WTC11 (cell line): ENCODE measurements at regions not wholly inside any gene's neighbourhood (a gene's known extent, or its start where the extent isn't known, plus 50 kb on each side); places are given as distances from the start of the nearest gene placed in this dataset.

Experiments
- ATAC-seq: fragments of 200-7000 bp; cut with Tn5 transposase; 2 replicates; pipeline ENCODE4 v1.10.0; 2021; ENCODE audit warnings: mild to moderate bottlenecking, moderate library complexity
- CTCF ChIA-PET: fragments of 300-600 bp; sonication (Branson Sonifier 250); formaldehyde crosslinking; loops from one replicate; lab custom pipeline; 2021; ENCODE audit warnings: antibody characterized with exemption; lab: Charles Lee
- POLR2A ChIA-PET: fragments of 350-600 bp; sonication (Branson Sonifier 250); formaldehyde crosslinking; loops from one replicate; lab custom pipeline; 2021; ENCODE audit warnings: antibody characterized with exemption; lab: Charles Lee
- DNase-seq: peaks from one replicate; pipeline ENCODE4 v3.0.0; 2021; ENCODE audit warnings: low spot score
- H3K27ac Mint-ChIP-seq: 2 replicates; pipeline ENCODE4 v1.8.0; 2021; ENCODE audit warnings: mixed read lengths
- H3K27me3 Mint-ChIP-seq: 2 replicates; pipeline ENCODE4 v1.8.0; 2021; ENCODE audit warnings: low read depth, mild to moderate bottlenecking, moderate library complexity, mixed read lengths
- H3K36me3 Mint-ChIP-seq: 2 replicates; pipeline ENCODE4 v1.8.0; 2021; ENCODE audit warnings: mixed read lengths
- H3K4me1 Mint-ChIP-seq: 2 replicates; pipeline ENCODE4 v1.8.0; 2022; ENCODE audit warnings: mixed read lengths
- H3K4me3 Mint-ChIP-seq: 2 replicates; pipeline ENCODE4 v1.8.0; 2021; ENCODE audit warnings: mild to moderate bottlenecking, moderate library complexity, mixed read lengths
- H3K9me3 Mint-ChIP-seq: 2 replicates; pipeline ENCODE4 v1.8.0; 2021; ENCODE audit warnings: mixed read lengths
- CREB1 ChIP-seq: sonication (generic); formaldehyde crosslinking; IDR thresholded peaks from 2 replicates; pipeline ENCODE4 v1.8.0; 2023; ENCODE audit warnings: mild to moderate bottlenecking, missing genetic modification reagents
- EMX1 ChIP-seq: fragments of 250-450 bp; sonication (Bioruptor Pico); IDR thresholded peaks from 2 replicates; pipeline ENCODE4 v1.8.0; 2021; ENCODE audit warnings: mild to moderate bottlenecking
- IRF2 ChIP-seq: sonication (generic); formaldehyde crosslinking; IDR thresholded peaks from 2 replicates; pipeline ENCODE4 v1.8.0; 2022; ENCODE audit warnings: low read depth, missing genetic modification reagents, borderline replicate concordance
- NFYB ChIP-seq: sonication (generic); formaldehyde crosslinking; conservative IDR thresholded peaks from 2 replicates; pipeline ENCODE4 v1.8.0; 2022; ENCODE audit warnings: low read depth, missing genetic modification reagents
- NR1H2 ChIP-seq: sonication (generic); formaldehyde crosslinking; IDR thresholded peaks from 2 replicates; pipeline ENCODE4 v1.9.0; 2021; ENCODE audit warnings: mild to moderate bottlenecking, moderate library complexity, missing genetic modification reagents
- PRRX2 ChIP-seq: fragments of 250-450 bp; sonication (Bioruptor Pico); IDR thresholded peaks from 2 replicates; pipeline ENCODE4 v1.8.0; 2021; ENCODE audit warnings: mild to moderate bottlenecking
- RELA ChIP-seq: sonication (generic); formaldehyde crosslinking; IDR thresholded peaks from 2 replicates; pipeline ENCODE4 v1.8.1; 2022; ENCODE audit warnings: missing genetic modification reagents, mild to moderate bottlenecking, borderline replicate concordance
- SMAD3 ChIP-seq: sonication (generic); formaldehyde crosslinking; IDR thresholded peaks from 2 replicates; pipeline ENCODE4 v1.8.0; 2022; ENCODE audit warnings: missing genetic modification reagents, mild to moderate bottlenecking, borderline replicate concordance
- SOX15 ChIP-seq: fragments of 250-450 bp; sonication (Bioruptor Pico); IDR thresholded peaks from 2 replicates; pipeline ENCODE4 v1.9.0; 2021; ENCODE audit warnings: mild to moderate bottlenecking
- TP53 ChIP-seq: sonication (generic); formaldehyde crosslinking; IDR thresholded peaks from 2 replicates; pipeline ENCODE4 v1.8.1; 2023; ENCODE audit warnings: mild to moderate bottlenecking, missing genetic modification reagents
- ZNF219 ChIP-seq: sonication (generic); formaldehyde crosslinking; IDR thresholded peaks from 2 replicates; pipeline ENCODE4 v1.8.0; 2023; ENCODE audit warnings: missing genetic modification reagents, mild to moderate bottlenecking, borderline replicate concordance
- ZNF263 ChIP-seq: sonication (generic); formaldehyde crosslinking; IDR thresholded peaks from 2 replicates; pipeline ENCODE4 v1.8.1; 2022; ENCODE audit warnings: low read depth, mild to moderate bottlenecking, moderate library complexity, missing genetic modification reagents
- ZNF423 ChIP-seq: fragments of 250-450 bp; sonication (Bioruptor Pico); IDR thresholded peaks from 2 replicates; pipeline ENCODE4 v2.1.2; 2022; ENCODE audit warnings: mild to moderate bottlenecking, moderate library complexity
- ZNF671 ChIP-seq: fragments of 250-450 bp; sonication (Bioruptor Pico); IDR thresholded peaks from 2 replicates; pipeline ENCODE4 v1.8.0; 2021; ENCODE audit warnings: mild to moderate bottlenecking
- TF ChIP-seq, protein P1 (sequence below): sonication (generic); formaldehyde crosslinking; IDR thresholded peaks from 2 replicates; pipeline ENCODE4 v1.8.1; 2022; ENCODE audit warnings: low read depth, missing genetic modification reagents, borderline replicate concordance
- TF ChIP-seq, protein P2 (sequence below): sonication (generic); formaldehyde crosslinking; IDR thresholded peaks from 2 replicates; pipeline ENCODE4 v1.8.1; 2022; ENCODE audit warnings: mild to moderate bottlenecking, moderate library complexity, missing genetic modification reagents
- TF ChIP-seq, protein P3 (sequence below): sonication (generic); formaldehyde crosslinking; conservative IDR thresholded peaks from 2 replicates; pipeline ENCODE4 v1.8.1; 2022; ENCODE audit warnings: mild to moderate bottlenecking, missing genetic modification reagents
- TF ChIP-seq, protein P4 (sequence below): sonication (generic); formaldehyde crosslinking; IDR thresholded peaks from 2 replicates; pipeline ENCODE4 v1.8.1; 2023; ENCODE audit warnings: mild to moderate bottlenecking, missing genetic modification reagents, borderline replicate concordance
- TF ChIP-seq, protein P5 (sequence below): sonication (generic); formaldehyde crosslinking; IDR thresholded peaks from 2 replicates; pipeline ENCODE4 v1.8.0; 2023; ENCODE audit warnings: mild to moderate bottlenecking, missing genetic modification reagents

DNA sequence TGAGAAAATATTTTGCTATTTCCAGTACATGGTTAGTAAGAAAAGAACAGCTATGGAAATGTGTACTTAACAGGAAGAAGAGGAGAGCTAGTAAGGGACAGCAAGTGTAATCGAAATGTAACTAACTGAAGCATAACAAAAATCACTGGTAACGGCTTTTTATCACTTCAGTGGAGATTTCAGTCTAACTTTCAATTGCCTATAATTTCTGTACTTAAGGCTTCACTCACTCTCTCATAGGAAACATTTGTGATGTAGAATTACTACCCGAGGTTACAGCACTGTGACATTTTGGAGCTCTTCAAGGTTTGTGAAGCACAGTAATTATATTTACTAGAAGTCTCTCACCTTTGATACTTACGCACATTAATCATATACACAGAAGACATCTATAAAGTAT lies 1119.1 kb downstream of the AMY1C start:
- H3K4me1 Mint-ChIP-seq = no peaks in the 10 kb centered on the region
- H3K27me3 Mint-ChIP-seq = no peaks in the 10 kb centered on the region
- no peaks in the 10 kb centered on the region for H3K36me3 Mint-ChIP-seq
- DNase-seq = no peak
- ATAC-seq = no peak
- CTCF ChIA-PET = no interaction called here
- no peak overlapping the region for H3K4me3 Mint-ChIP-seq
- TF ChIP-seq, protein P1, sequence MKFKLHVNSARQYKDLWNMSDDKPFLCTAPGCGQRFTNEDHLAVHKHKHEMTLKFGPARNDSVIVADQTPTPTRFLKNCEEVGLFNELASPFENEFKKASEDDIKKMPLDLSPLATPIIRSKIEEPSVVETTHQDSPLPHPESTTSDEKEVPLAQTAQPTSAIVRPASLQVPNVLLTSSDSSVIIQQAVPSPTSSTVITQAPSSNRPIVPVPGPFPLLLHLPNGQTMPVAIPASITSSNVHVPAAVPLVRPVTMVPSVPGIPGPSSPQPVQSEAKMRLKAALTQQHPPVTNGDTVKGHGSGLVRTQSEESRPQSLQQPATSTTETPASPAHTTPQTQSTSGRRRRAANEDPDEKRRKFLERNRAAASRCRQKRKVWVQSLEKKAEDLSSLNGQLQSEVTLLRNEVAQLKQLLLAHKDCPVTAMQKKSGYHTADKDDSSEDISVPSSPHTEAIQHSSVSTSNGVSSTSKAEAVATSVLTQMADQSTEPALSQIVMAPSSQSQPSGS (CRISPR knock-in tag) = no peak
- TF ChIP-seq IRF2 (CRISPR knock-in tag) (no peak), ZNF219 (CRISPR knock-in tag) (no peak), NFYB (CRISPR knock-in tag) (no peak), EMX1 (CRISPR knock-in tag) (no peak), PRRX2 (CRISPR knock-in tag) (no peak), RELA (CRISPR knock-in tag) (no peak)
- TF ChIP-seq, protein P2, sequence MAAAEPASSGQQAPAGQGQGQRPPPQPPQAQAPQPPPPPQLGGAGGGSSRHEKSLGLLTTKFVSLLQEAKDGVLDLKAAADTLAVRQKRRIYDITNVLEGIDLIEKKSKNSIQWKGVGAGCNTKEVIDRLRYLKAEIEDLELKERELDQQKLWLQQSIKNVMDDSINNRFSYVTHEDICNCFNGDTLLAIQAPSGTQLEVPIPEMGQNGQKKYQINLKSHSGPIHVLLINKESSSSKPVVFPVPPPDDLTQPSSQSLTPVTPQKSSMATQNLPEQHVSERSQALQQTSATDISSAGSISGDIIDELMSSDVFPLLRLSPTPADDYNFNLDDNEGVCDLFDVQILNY (CRISPR knock-in tag) = no peak
- TF ChIP-seq, all 79 proteins: peak for 0
- no peak overlapping the region for H3K27ac Mint-ChIP-seq
- POLR2A ChIA-PET = no interaction called here
- H3K9me3 Mint-ChIP-seq = no peaks in the 10 kb centered on the region

DNA sequence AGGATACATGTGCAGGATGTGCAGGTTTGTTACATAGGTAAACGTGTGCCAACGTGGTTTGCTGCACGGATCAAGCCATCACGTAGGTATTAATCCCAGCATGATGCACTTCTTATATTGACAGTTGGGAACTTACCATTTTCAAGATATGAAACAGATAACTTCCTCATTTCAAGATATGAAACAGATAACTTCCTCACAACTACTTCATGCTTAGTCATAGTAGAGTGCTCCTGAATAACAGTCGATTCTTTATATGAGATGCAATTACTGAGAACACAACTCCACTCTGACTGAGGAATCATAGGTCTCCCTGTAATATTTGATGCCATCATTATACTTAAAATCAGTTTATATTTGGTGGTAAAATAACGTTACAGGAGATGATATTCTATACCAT lies 1124.3 kb downstream of the AMY1C start:
- DNase-seq (no peak), ATAC-seq (no peak)
- POLR2A ChIA-PET = no interaction called here
- H3K9me3 Mint-ChIP-seq = no peaks in the 10 kb centered on the region
- TF ChIP-seq SOX15 (CRISPR knock-in tag) = no peak
- TF ChIP-seq, protein P3, sequence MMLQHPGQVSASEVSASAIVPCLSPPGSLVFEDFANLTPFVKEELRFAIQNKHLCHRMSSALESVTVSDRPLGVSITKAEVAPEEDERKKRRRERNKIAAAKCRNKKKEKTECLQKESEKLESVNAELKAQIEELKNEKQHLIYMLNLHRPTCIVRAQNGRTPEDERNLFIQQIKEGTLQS = no peak
- no peak for TF ChIP-seq NR1H2 (CRISPR knock-in tag)
- no peak for TF ChIP-seq TP53 (CRISPR knock-in tag)
- no peak for TF ChIP-seq ZNF423 (CRISPR knock-in tag)
- TF ChIP-seq NFYB (CRISPR knock-in tag) = no peak
- no peak for TF ChIP-seq ZNF671
- TF ChIP-seq CREB1 (CRISPR knock-in tag) = no peak
- TF ChIP-seq, protein P4, sequence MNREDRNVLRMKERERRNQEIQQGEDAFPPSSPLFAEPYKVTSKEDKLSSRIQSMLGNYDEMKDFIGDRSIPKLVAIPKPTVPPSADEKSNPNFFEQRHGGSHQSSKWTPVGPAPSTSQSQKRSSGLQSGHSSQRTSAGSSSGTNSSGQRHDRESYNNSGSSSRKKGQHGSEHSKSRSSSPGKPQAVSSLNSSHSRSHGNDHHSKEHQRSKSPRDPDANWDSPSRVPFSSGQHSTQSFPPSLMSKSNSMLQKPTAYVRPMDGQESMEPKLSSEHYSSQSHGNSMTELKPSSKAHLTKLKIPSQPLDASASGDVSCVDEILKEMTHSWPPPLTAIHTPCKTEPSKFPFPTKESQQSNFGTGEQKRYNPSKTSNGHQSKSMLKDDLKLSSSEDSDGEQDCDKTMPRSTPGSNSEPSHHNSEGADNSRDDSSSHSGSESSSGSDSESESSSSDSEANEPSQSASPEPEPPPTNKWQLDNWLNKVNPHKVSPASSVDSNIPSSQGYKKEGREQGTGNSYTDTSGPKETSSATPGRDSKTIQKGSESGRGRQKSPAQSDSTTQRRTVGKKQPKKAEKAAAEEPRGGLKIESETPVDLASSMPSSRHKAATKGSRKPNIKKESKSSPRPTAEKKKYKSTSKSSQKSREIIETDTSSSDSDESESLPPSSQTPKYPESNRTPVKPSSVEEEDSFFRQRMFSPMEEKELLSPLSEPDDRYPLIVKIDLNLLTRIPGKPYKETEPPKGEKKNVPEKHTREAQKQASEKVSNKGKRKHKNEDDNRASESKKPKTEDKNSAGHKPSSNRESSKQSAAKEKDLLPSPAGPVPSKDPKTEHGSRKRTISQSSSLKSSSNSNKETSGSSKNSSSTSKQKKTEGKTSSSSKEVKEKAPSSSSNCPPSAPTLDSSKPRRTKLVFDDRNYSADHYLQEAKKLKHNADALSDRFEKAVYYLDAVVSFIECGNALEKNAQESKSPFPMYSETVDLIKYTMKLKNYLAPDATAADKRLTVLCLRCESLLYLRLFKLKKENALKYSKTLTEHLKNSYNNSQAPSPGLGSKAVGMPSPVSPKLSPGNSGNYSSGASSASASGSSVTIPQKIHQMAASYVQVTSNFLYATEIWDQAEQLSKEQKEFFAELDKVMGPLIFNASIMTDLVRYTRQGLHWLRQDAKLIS (CRISPR knock-in tag) = no peak
- no peak for TF ChIP-seq SMAD3
- TF ChIP-seq, protein P5, sequence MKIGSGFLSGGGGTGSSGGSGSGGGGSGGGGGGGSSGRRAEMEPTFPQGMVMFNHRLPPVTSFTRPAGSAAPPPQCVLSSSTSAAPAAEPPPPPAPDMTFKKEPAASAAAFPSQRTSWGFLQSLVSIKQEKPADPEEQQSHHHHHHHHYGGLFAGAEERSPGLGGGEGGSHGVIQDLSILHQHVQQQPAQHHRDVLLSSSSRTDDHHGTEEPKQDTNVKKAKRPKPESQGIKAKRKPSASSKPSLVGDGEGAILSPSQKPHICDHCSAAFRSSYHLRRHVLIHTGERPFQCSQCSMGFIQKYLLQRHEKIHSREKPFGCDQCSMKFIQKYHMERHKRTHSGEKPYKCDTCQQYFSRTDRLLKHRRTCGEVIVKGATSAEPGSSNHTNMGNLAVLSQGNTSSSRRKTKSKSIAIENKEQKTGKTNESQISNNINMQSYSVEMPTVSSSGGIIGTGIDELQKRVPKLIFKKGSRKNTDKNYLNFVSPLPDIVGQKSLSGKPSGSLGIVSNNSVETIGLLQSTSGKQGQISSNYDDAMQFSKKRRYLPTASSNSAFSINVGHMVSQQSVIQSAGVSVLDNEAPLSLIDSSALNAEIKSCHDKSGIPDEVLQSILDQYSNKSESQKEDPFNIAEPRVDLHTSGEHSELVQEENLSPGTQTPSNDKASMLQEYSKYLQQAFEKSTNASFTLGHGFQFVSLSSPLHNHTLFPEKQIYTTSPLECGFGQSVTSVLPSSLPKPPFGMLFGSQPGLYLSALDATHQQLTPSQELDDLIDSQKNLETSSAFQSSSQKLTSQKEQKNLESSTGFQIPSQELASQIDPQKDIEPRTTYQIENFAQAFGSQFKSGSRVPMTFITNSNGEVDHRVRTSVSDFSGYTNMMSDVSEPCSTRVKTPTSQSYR = no peak
- no peak for TF ChIP-seq ZNF263 (CRISPR knock-in tag)
- TF ChIP-seq, all 79 proteins: peak for 0
- no peaks in the 10 kb centered on the region for H3K36me3 Mint-ChIP-seq
- no peak overlapping the region for H3K27ac Mint-ChIP-seq
- no peaks in the 10 kb centered on the region for H3K4me1 Mint-ChIP-seq
- H3K4me3 Mint-ChIP-seq = no peak overlapping the region
- H3K27me3 Mint-ChIP-seq = no peaks in the 10 kb centered on the region
- CTCF ChIA-PET = no interaction called here
